ENCODE measurements at regions not wholly inside any gene's neighbourhood (a gene's known extent, or its start where the extent isn't known, plus 50 kb on each side); places are given as distances from the start of the nearest gene placed in this dataset.

DNA sequence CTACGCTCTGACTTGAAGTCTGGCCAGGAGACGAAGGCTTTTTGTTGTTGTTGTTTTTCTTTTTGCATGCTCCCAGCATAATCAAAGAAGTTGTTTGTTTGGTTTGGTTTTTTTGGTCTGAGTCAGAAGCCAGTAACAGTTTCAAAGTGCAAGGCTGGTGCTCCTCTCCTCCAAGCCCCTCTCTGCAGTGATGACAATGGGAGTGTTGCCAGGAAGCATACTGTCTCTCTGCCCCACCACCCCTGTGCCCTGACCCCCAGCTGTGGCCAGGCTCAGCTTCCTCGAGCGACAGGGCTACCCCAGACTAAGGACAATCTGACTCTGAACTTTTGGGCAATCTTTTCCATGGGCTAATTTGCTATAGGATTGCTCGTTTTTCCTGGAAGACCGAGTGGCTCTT, 173.8 kb upstream of the PITX1 start:
- TF ChIP-seq, protein P1, sequence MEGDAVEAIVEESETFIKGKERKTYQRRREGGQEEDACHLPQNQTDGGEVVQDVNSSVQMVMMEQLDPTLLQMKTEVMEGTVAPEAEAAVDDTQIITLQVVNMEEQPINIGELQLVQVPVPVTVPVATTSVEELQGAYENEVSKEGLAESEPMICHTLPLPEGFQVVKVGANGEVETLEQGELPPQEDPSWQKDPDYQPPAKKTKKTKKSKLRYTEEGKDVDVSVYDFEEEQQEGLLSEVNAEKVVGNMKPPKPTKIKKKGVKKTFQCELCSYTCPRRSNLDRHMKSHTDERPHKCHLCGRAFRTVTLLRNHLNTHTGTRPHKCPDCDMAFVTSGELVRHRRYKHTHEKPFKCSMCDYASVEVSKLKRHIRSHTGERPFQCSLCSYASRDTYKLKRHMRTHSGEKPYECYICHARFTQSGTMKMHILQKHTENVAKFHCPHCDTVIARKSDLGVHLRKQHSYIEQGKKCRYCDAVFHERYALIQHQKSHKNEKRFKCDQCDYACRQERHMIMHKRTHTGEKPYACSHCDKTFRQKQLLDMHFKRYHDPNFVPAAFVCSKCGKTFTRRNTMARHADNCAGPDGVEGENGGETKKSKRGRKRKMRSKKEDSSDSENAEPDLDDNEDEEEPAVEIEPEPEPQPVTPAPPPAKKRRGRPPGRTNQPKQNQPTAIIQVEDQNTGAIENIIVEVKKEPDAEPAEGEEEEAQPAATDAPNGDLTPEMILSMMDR (IDR thresholded peaks at IDR 0.05): no peak
- TF ChIP-seq POLR2A (IDR thresholded peaks at IDR 0.05): no peak
